ENCODE measurements at regions not wholly inside any gene's neighbourhood (a gene's known extent, or its start where the extent isn't known, plus 50 kb on each side); places are given as distances from the start of the nearest gene placed in this dataset.

DNA sequence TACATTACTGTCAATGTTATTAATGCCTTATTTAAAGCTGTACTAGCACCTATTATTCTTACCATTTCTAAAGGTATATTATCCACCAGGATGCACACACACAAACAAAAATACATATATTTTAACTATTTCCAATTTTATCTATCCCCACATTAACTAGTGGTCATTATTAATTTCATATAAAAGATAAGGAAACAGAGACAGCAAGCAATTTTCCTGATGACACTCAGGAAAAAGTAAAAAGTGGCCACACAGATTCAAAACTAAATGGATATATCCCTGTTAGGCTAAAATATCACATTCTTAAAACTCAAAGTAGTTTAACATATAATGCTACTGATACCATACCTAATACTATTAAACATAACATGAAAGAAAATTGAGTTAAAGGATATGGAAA, 534.1 kb downstream of the KCNT2 start:
- TF ChIP-seq, protein P1, sequence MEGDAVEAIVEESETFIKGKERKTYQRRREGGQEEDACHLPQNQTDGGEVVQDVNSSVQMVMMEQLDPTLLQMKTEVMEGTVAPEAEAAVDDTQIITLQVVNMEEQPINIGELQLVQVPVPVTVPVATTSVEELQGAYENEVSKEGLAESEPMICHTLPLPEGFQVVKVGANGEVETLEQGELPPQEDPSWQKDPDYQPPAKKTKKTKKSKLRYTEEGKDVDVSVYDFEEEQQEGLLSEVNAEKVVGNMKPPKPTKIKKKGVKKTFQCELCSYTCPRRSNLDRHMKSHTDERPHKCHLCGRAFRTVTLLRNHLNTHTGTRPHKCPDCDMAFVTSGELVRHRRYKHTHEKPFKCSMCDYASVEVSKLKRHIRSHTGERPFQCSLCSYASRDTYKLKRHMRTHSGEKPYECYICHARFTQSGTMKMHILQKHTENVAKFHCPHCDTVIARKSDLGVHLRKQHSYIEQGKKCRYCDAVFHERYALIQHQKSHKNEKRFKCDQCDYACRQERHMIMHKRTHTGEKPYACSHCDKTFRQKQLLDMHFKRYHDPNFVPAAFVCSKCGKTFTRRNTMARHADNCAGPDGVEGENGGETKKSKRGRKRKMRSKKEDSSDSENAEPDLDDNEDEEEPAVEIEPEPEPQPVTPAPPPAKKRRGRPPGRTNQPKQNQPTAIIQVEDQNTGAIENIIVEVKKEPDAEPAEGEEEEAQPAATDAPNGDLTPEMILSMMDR (IDR thresholded peaks at IDR 0.05; ENCODE audit: control extremely low read depth, extremely low read depth, low read depth, missing control alignments), result no peak
- POLR2A ChIA-PET, result no interaction called here
- CTCF ChIA-PET, result no interaction called here
- no peak for DNase-seq (ENCODE audit: extremely low spot score)

DNA sequence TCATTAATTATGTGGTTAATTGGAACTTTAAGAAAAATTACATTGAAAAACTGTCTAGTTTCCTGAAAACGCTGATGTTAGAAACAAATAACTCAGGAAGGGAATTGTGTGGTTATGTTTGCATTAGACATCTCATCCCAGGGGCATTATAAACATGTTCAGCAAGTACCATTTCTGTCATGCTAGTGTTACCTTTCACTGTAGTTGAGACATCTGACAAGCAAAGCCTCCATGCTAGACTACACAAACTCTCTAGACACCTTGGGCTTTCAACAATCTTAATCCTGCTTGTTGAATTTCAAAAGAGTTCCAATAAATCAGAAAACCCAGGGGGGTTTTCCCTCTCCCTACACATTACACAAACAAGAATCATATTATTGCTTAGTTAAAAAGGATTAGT, 536.8 kb downstream of the KCNT2 start:
- ChIA-PET POLR2A (no interaction called here), CTCF (interaction anchor here (1.3 to 2.5 kb wide), 2 partner anchors 9 to 16 kb away, joined by 4 to 7 read pairs; no protein-coding TSS in a partner anchor)
- no peak for DNase-seq (ENCODE audit: extremely low spot score)
- TF ChIP-seq, protein P1 (IDR thresholded peaks at IDR 0.05; ENCODE audit: control extremely low read depth, extremely low read depth, low read depth, missing control alignments), result no peak

DNA sequence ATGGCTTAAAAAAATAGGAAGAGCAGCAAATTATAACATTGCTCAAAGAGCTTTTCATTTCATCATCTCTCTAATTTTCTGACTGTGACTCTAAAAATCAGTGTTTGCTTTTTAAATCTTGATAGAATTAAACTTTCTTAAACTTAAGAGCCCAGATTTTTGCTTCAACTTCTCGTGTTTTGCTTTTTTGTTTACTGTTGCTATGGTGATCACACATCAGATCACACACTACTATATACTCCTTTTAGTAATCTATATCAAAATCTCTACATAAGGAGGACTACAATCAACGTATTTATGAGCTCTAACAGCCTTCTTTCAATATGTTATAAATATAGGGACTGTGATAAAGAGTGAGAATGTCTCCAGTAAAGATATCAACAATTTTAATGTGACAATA, 537.3 kb downstream of the KCNT2 start:
- CTCF ChIA-PET, result interaction anchor here (2.5 kb wide), 1 partner anchor 10 kb away, joined by 7 read pairs; no protein-coding TSS in a partner anchor
- POLR2A ChIA-PET, result no interaction called here
- DNase-seq (ENCODE audit: extremely low spot score), result no peak
- TF ChIP-seq, protein P1 (IDR thresholded peaks at IDR 0.05; ENCODE audit: control extremely low read depth, extremely low read depth, low read depth, missing control alignments), result no peak

DNA sequence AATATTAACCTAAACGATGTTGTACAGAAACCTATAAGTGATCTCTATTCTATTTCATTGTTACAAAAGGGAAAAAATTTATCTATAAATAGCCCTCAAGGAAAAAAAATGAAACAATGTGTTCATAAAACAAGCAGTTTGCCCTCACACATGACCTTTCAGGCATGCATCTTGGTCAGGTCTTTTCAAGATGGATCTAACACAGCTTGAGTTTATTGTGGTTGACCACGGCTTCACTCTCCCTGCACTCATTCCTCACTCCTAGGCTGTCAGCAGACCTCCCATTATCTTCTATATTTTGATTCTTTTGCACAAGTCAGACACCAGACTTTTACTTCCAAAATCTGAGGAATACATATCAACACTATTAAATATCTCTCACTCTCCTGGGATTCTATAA, 544.3 kb downstream of the KCNT2 start:
- DNase-seq (ENCODE audit: extremely low spot score), result no peak
- TF ChIP-seq, protein P1 (IDR thresholded peaks at IDR 0.05; ENCODE audit: control extremely low read depth, extremely low read depth, low read depth, missing control alignments), result no peak
- POLR2A ChIA-PET, result no interaction called here
- CTCF ChIA-PET, result interaction anchor here (0.6 to 0.9 kb wide), 2 partner anchors 16 to 116 kb away, joined by 3 read pairs; no protein-coding TSS in a partner anchor

DNA sequence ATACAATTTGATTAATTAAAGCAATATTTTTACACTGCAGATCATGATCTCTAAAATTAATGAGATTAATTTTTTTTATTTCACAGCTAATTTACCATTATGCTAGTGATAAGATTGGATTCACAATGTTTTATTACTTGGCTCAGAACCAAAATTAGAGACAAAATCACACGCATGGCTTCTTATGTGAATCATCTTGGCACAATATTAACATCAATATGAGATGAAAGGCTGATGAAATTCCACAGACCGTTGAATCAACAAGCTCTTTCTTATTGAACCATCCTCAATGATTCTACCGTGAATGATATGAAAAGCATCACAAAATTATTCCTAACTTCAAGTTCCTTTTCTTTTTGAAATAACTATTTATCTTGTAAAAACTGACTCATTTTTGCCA, 544.9 kb downstream of the KCNT2 start:
- CTCF ChIA-PET, result interaction anchor here (0.6 to 0.9 kb wide), 2 partner anchors 17 to 117 kb away, joined by 3 read pairs; no protein-coding TSS in a partner anchor
- POLR2A ChIA-PET, result no interaction called here
- no peak for DNase-seq (ENCODE audit: extremely low spot score)
- TF ChIP-seq, protein P1 (IDR thresholded peaks at IDR 0.05; ENCODE audit: control extremely low read depth, extremely low read depth, low read depth, missing control alignments), result no peak

DNA sequence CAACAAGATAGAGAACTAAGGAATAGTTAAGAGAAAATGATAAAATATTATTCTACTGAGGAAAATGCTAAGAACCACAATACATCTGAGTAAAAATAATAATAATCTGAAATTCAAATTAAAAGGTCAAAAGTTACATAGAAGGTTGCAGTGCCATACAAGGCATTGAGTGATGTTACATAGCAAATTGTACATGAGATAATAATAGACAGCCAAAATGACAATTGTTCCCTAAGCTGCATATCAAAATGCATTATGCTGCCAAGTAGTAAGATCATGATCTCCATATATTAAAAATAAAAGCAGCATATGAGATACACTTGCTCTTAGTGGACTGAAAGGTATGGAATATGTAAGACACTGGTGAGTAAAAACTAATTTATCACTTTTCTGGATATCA, 547.7 kb downstream of the KCNT2 start:
- ChIA-PET POLR2A (no interaction called here), CTCF (no interaction called here)
- DNase-seq (ENCODE audit: extremely low spot score), result no peak
- TF ChIP-seq, protein P1 (IDR thresholded peaks at IDR 0.05; ENCODE audit: control extremely low read depth, extremely low read depth, low read depth, missing control alignments), result no peak

DNA sequence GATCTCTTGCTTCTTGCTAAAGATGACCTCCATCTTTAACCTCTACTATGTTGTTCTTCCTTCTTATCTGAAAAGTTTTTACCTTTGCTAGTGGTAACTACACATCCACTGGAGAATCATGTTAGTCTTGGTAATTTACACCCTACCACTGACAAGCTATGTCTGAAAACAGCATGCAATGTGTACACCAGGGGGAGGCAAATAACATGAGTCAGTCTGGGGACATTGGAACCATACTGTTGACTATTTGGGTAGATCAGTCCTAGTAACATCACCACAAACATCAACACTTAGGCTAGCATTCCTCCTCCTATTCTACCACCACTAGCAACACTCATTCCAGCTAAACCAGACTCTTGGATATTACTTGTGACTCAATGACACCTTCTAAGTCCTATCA, 549.0 kb downstream of the KCNT2 start:
- ChIA-PET POLR2A (no interaction called here), CTCF (no interaction called here)
- DNase-seq (ENCODE audit: extremely low spot score), result no peak
- TF ChIP-seq, protein P1 (IDR thresholded peaks at IDR 0.05; ENCODE audit: control extremely low read depth, extremely low read depth, low read depth, missing control alignments), result no peak

Measured in GM10248 (cell line).